ENCODE measurements at regions not wholly inside any gene's neighbourhood (a gene's known extent, or its start where the extent isn't known, plus 50 kb on each side); places are given as distances from the start of the nearest gene placed in this dataset.

- no peak for DNase-seq (ENCODE audit: low read depth in 2 of 2)
Observed at GRCh38 chr2:185374878-185375277, 363.7 kb upstream of the FSIP2 start.

GRCh38 chr2:185375731-185376130 is 362.9 kb upstream of the FSIP2 start:
- TF ChIP-seq, protein P1, sequence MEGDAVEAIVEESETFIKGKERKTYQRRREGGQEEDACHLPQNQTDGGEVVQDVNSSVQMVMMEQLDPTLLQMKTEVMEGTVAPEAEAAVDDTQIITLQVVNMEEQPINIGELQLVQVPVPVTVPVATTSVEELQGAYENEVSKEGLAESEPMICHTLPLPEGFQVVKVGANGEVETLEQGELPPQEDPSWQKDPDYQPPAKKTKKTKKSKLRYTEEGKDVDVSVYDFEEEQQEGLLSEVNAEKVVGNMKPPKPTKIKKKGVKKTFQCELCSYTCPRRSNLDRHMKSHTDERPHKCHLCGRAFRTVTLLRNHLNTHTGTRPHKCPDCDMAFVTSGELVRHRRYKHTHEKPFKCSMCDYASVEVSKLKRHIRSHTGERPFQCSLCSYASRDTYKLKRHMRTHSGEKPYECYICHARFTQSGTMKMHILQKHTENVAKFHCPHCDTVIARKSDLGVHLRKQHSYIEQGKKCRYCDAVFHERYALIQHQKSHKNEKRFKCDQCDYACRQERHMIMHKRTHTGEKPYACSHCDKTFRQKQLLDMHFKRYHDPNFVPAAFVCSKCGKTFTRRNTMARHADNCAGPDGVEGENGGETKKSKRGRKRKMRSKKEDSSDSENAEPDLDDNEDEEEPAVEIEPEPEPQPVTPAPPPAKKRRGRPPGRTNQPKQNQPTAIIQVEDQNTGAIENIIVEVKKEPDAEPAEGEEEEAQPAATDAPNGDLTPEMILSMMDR (conservative IDR thresholded peaks at IDR 0.05 in 1 of 2, IDR thresholded peaks at IDR 0.05 in 1 of 2; ENCODE audit: low read depth in 1 of 2, low read length in 2 of 2), result no peak
- no peak for TF ChIP-seq EZH2 (IDR thresholded peaks at IDR 0.05; ENCODE audit: low read length, missing control alignments)
- Histone ChIP-seq H3K4me1 (ENCODE audit: control insufficient read depth, extremely low read depth, insufficient read depth, low read length) (no peaks in the 10 kb centered on the region), H3K9ac (ENCODE audit: insufficient read depth, low read length) (no peak overlapping the region), H3K36me3 (ENCODE audit: control insufficient read depth, insufficient read depth, low read length) (no peaks in the 10 kb centered on the region), H3K27me3 (ENCODE audit: control insufficient read depth, insufficient read depth, low read length) (no peaks in the 10 kb centered on the region), H3K9me3 (ENCODE audit: control insufficient read depth, insufficient read depth, low read depth, low read length) (no peaks in the 10 kb centered on the region), H3K4me2 (ENCODE audit: extremely low read depth, insufficient read depth, low read length) (no peak overlapping the region), H2AFZ (ENCODE audit: low read length) (no peak overlapping the region), H3K4me3 (replicated peaks in 1 of 4; ENCODE audit: control extremely low read depth in 1 of 4, insufficient read depth in 1 of 4, low read depth in 3 of 4, low read length in 4 of 4) (no peak overlapping the region), H3K79me2 (ENCODE audit: control insufficient read depth, insufficient read depth, low read length) (no peaks in the 10 kb centered on the region), H4K20me1 (ENCODE audit: control insufficient read depth, extremely low read depth, insufficient read depth, low read length) (no peaks in the 10 kb centered on the region), H3K27ac (ENCODE audit: insufficient read depth, low read length) (no peak overlapping the region)
- no peak for DNase-seq (ENCODE audit: low read depth in 2 of 2)

More at GRCh38 chr2:185374878-185375277, 363.7 kb upstream of the FSIP2 start:
- Histone ChIP-seq H3K27me3 (ENCODE audit: control insufficient read depth, insufficient read depth, low read length) (no peaks in the 10 kb centered on the region), H3K79me2 (ENCODE audit: control insufficient read depth, insufficient read depth, low read length) (no peaks in the 10 kb centered on the region), H2AFZ (ENCODE audit: low read length) (no peak overlapping the region), H4K20me1 (ENCODE audit: control insufficient read depth, extremely low read depth, insufficient read depth, low read length) (no peaks in the 10 kb centered on the region), H3K4me2 (ENCODE audit: extremely low read depth, insufficient read depth, low read length) (no peak overlapping the region), H3K9ac (ENCODE audit: insufficient read depth, low read length) (no peak overlapping the region), H3K9me3 (ENCODE audit: control insufficient read depth, insufficient read depth, low read depth, low read length) (no peaks in the 10 kb centered on the region), H3K27ac (ENCODE audit: insufficient read depth, low read length) (no peak overlapping the region), H3K4me1 (ENCODE audit: control insufficient read depth, extremely low read depth, insufficient read depth, low read length) (no peaks in the 10 kb centered on the region), H3K36me3 (ENCODE audit: control insufficient read depth, insufficient read depth, low read length) (no peaks in the 10 kb centered on the region), H3K4me3 (replicated peaks in 1 of 4; ENCODE audit: control extremely low read depth in 1 of 4, insufficient read depth in 1 of 4, low read depth in 3 of 4, low read length in 4 of 4) (no peak overlapping the region)
- TF ChIP-seq, protein P1 (conservative IDR thresholded peaks at IDR 0.05 in 1 of 2, IDR thresholded peaks at IDR 0.05 in 1 of 2; ENCODE audit: low read depth in 1 of 2, low read length in 2 of 2), result no peak
- TF ChIP-seq EZH2 (IDR thresholded peaks at IDR 0.05; ENCODE audit: low read length, missing control alignments), result no peak

- DNase-seq (ENCODE audit: low read depth in 2 of 2), result no peak
- Histone ChIP-seq H3K4me1 (ENCODE audit: control insufficient read depth, extremely low read depth, insufficient read depth, low read length) (no peaks in the 10 kb centered on the region), H3K9ac (ENCODE audit: insufficient read depth, low read length) (no peak overlapping the region), H3K4me2 (ENCODE audit: extremely low read depth, insufficient read depth, low read length) (no peak overlapping the region), H3K9me3 (ENCODE audit: control insufficient read depth, insufficient read depth, low read depth, low read length) (no peaks in the 10 kb centered on the region), H3K27me3 (ENCODE audit: control insufficient read depth, insufficient read depth, low read length) (no peaks in the 10 kb centered on the region), H3K4me3 (replicated peaks in 1 of 4; ENCODE audit: control extremely low read depth in 1 of 4, insufficient read depth in 1 of 4, low read depth in 3 of 4, low read length in 4 of 4) (no peak overlapping the region), H3K27ac (ENCODE audit: insufficient read depth, low read length) (no peak overlapping the region), H2AFZ (ENCODE audit: low read length) (no peak overlapping the region), H4K20me1 (ENCODE audit: control insufficient read depth, extremely low read depth, insufficient read depth, low read length) (no peaks in the 10 kb centered on the region), H3K79me2 (ENCODE audit: control insufficient read depth, insufficient read depth, low read length) (no peaks in the 10 kb centered on the region), H3K36me3 (ENCODE audit: control insufficient read depth, insufficient read depth, low read length) (no peaks in the 10 kb centered on the region)
- TF ChIP-seq EZH2 (IDR thresholded peaks at IDR 0.05; ENCODE audit: low read length, missing control alignments), result no peak
- TF ChIP-seq, protein P1 (conservative IDR thresholded peaks at IDR 0.05 in 1 of 2, IDR thresholded peaks at IDR 0.05 in 1 of 2; ENCODE audit: low read depth in 1 of 2, low read length in 2 of 2), result no peak
Observed at GRCh38 chr2:185381631-185382030, 357.0 kb upstream of the FSIP2 start.
